Adrenal gland (tissue), 5 donors: ENCODE measurements at regions not wholly inside any gene's neighbourhood (a gene's known extent, or its start where the extent isn't known, plus 50 kb on each side); places are given as distances from the start of the nearest gene placed in this dataset.

Experiments used
- CTCF ChIP-seq, 6 experiments: fragments of 450-650 bp in 4 of 6; fragments of 200-600 bp in 2 of 6; sonication (generic) in 1 of 6; IDR thresholded peaks; 1 replicate in 5 of 6; 2 replicates in 1 of 6; pipeline versions ENCODE4 v1.5.1 to v1.8.0; 2016 to 2021; ENCODE audit warnings: antibody characterized with exemption in 6 of 6, mild to moderate bottlenecking in 2 of 6, moderate library complexity in 1 of 6
- POLR2A ChIP-seq, 2 donors: fragments of 450-650 bp; IDR thresholded peaks; one replicate each; pipeline ENCODE4 v1.6.1; 2017; ENCODE audit warnings: antibody characterized with exemption in 2 of 2, mild to moderate bottlenecking in 2 of 2, moderate library complexity in 1 of 2
- donor health status: DM: no; HTN: no; CAD: no.

GRCh38 chr5:67297802-67298532, 101.4 kb upstream of the CD180 start:
- TF ChIP-seq CTCF (IDR thresholded peaks at IDR 0.05), result no peak
- TF ChIP-seq POLR2A (IDR thresholded peaks at IDR 0.05), result no peak
